ENCODE measurements at regions not wholly inside any gene's neighbourhood (a gene's known extent, or its start where the extent isn't known, plus 50 kb on each side); places are given as distances from the start of the nearest gene placed in this dataset.

DNA sequence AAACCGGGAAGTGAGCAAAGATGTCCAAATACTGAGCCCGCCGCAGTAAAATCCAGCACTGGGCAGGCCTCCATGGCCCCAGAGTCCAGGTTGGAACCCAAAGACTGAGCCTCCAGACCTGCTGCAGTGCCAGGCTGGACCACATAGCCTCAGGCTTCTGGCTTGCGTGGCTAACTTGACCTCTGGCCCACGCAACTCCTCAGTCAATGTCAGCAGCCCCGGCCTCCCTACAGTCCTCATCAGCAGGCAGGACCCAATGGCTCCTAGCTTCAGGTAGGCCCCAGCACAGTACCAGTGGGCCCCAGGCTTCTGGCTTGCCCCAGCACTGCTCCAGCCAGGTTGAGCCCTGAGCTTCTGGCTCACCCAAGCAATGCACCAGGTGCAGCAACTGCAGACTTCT is 245.1 kb upstream of the AFDN start:
- DNase-seq (ENCODE audit: low spot score), result no peak

DNA sequence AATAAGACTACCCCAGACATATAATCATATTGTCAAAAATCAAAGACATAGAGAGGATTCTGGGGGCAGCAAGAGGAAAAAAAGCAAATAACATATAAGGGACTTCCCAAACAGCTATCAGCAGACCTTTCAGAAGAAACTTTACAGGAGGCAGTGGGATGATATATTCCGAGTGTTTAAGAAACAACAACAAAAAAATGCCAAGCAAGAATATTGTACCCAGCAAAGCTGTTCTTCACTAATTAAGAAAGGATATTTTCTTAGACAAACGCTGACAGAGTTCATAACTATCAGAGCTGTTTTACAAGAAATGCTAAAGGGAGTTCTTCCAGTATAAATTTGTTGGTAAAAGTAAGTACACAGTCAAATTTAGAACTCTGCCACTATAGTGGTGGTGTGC is 243.3 kb upstream of the AFDN start:
- no peak for DNase-seq (ENCODE audit: low spot score)

DNA sequence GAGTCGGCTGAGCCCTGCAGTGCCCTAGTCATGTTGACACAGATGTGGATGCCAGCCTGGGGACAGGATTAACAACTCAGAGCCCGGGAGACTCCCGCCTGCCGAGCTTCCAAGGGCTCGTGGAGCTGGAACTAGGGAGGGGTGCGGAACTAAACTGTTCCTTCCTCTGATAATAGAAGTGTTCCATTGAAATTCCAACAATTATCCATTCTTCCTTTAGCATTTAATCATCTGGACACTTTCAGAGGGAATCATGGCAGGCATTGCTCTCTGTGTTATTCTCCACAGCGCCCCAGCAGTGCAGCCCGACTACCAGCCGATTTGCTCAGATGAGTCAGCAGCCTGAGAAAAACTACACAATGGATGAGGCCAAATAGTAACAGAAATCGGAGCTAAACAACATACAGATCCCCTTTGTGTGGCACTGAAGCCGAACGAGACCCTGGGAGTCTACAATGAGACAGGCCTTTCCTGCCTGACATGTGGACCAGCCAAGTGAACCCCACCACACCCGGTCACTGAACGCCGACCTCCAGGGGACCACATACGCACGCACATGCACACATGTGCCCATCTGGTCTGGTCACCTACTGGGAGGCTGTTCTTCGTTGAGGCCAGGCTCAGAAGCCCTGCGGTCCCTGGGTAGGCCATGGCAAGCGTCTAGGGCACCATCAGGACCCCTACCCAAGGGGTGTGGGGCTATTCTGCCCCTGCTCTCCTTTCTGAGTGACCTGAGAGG is 238.4 kb upstream of the AFDN start:
- peak; percentile 66 for DNase-seq (ENCODE audit: low spot score)

DNA sequence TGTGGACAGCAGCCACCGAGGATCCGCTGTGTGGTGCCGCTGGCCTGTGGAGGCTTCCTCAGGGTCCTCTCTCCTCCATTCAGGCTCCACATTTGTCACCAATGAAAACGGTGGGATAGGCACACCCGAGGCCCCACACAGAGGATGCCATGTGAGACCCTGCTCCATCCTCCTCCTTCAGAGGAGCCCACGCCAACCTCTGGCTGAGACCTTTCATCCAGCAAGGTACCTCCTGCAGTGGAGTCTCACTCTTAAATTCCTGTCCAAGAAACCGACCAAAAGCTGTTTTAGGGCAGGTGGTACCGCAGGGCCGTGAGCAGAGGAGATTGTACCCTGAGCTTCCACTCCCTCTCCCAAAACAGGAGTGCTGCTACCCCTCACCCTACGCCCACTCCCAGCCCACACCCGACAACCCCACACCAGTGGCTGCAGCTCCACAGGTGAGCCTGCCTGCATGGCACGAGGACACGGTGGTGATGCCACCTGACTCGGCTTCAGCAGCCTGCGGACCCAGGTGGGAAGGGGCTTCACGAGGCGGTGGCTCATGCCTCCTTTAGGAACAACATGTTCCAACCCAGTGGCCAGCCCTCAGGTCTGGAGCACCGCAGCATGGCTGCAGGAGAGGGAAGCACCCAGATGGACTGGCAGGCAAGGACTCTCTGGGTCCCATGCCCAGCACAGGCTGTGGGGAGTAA is 237.6 kb upstream of the AFDN start:
- no peak for DNase-seq (ENCODE audit: low spot score)

DNA sequence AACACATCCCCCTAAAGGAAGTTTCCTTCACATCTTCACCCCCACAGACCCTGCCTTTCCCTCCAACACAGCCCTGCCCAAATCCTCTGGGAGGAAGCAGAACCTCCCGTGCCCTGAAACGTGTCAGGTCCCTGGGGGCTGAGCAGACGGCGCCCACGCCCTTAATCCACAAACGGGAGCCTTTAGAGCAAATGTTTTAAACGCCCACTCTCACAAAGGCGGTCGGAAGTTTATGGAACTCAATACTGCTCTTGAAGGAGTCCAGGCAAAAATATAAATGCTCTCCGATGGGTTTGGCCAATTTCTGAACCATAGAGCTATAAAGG is 237.1 kb upstream of the AFDN start:
- DNase-seq (ENCODE audit: low spot score), result no peak

DNA sequence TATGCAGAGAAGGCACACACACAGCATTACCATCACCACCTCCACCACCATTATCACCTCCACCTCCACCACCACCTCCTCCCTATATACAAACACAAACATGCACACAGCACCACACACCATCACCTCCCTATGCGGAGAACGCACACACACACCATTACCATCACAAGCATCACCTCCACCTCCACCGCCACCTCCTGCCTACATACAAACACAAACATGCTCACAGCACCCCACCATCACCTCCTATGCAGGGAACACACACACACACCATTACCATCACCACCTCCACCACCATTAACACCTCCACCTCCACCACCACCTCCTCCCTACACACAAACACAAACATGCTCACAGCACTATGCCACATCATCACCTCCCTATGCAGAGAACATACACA is 236.5 kb upstream of the AFDN start:
- no peak for DNase-seq (ENCODE audit: low spot score)
